GM12878 (cell line): ENCODE measurements at regions not wholly inside any gene's neighbourhood (a gene's known extent, or its start where the extent isn't known, plus 50 kb on each side); places are given as distances from the start of the nearest gene placed in this dataset.

Experiments used
- ATAC-seq: fragments of 200-7000 bp; cut with Tn5 transposase; 3 replicates; pipeline ENCODE4 v1.9.1; 2020; ENCODE audit warnings: mild to moderate bottlenecking, moderate library complexity
- BruUV-seq: library from RNA; stranded (reverse); fragments of 400-500 nt; replicated peaks from 2 replicates; lab custom pipeline; 2021; lab: Mats Ljungman, UMichigan
- CTCF ChIA-PET: fragments of 300-600 bp; sonication (Branson Sonifier 250); formaldehyde crosslinking; extraction: SDS; loops from one replicate; lab custom pipeline; 2021; ENCODE audit warnings: inconsistent platforms; lab: Yijun Ruan, JAX
- POLR2A ChIA-PET: fragments of 350-600 bp; formaldehyde crosslinking; extraction: SDS; loops from one replicate; lab custom pipeline; 2021; ENCODE audit warnings: inconsistent platforms; lab: Charles Lee
- RAD21 ChIA-PET: fragments of 300-600 bp; sonication (Branson Sonifier 250); formaldehyde crosslinking; loops from one replicate; lab custom pipeline; 2023; ENCODE audit warnings: antibody characterized with exemption; ENCODE audit not compliant: unreplicated experiment; lab: Charles Lee
- SMC1A ChIA-PET: fragments of 300-600 bp; sonication (Branson Sonifier 250); formaldehyde crosslinking; loops from one replicate; lab custom pipeline; 2023; ENCODE audit not compliant: unreplicated experiment, uncharacterized antibody; lab: Charles Lee
- DNase-seq: peaks from one replicate; pipeline ENCODE4 v3.0.0-alpha.2; 2011; ENCODE audit warnings: low read depth, low spot score
- FAIRE-seq: peaks from 3 replicates; lab custom pipeline; 2011; peaks lifted over from hg19 to GRCh38; lab: Jason Lieb, UNC
- H2AFZ ChIP-seq: 2 replicates; pipeline ENCODE4 v1.6.0; 2011; ENCODE audit warnings: low read depth, low read length, control low read depth; ENCODE audit not compliant: control insufficient read depth
- H3K27ac ChIP-seq: 2 replicates; pipeline ENCODE4 v1.5.1; 2011; ENCODE audit warnings: control low read depth; ENCODE audit not compliant: control insufficient read depth, insufficient read depth
- H3K27me3 ChIP-seq, 2 experiments: replicated peaks in 1 of 2; 2 replicates each; pipeline versions ENCODE4 v1.6.0 to v1.6.1; 2011; ENCODE audit warnings: low read length in 1 of 2; ENCODE audit not compliant: control insufficient read depth in 2 of 2, insufficient read depth in 2 of 2
- H3K36me3 ChIP-seq, 2 experiments: 2 replicates each; pipeline ENCODE4 v1.5.1; 2011; ENCODE audit warnings: low read length in 1 of 2; ENCODE audit not compliant: control insufficient read depth in 2 of 2, insufficient read depth in 2 of 2
- H3K4me1 ChIP-seq: 2 replicates; pipeline ENCODE4 v1.6.1; 2011; ENCODE audit warnings: mild to moderate bottlenecking, low read length, moderate library complexity, mixed read lengths; ENCODE audit not compliant: control insufficient read depth, insufficient read depth
- H3K4me2 ChIP-seq: 2 replicates; pipeline ENCODE4 v1.6.0; 2011; ENCODE audit warnings: control low read depth; ENCODE audit not compliant: control insufficient read depth, insufficient read depth
- H3K4me3 ChIP-seq: fragments of 200-600 bp; sonication (generic); 2 replicates; pipeline ENCODE4 v1.5.1; 2016
- H3K79me2 ChIP-seq: 2 replicates; pipeline ENCODE4 v1.6.0; 2011; ENCODE audit warnings: low read length; ENCODE audit not compliant: control insufficient read depth, insufficient read depth
- H3K9ac ChIP-seq: 2 replicates; pipeline ENCODE4 v1.8.0; 2011; ENCODE audit warnings: low read length, control low read depth, mixed read lengths; ENCODE audit not compliant: control insufficient read depth, insufficient read depth
- H3K9me3 ChIP-seq: replicated peaks from 3 replicates; pipeline ENCODE4 v1.5.1; 2011; ENCODE audit warnings: mild to moderate bottlenecking, low read length; ENCODE audit not compliant: control insufficient read depth, insufficient read depth
- H4K20me1 ChIP-seq: 2 replicates; pipeline ENCODE4 v1.6.0; 2011; ENCODE audit not compliant: control insufficient read depth, insufficient read depth
- CHD1 ChIP-seq: IDR thresholded peaks from 2 replicates; pipeline ENCODE4 v1.6.1; 2012; ENCODE audit warnings: low read depth, low read length, improper control_type of control experiment
- EED ChIP-seq: sonication (generic); IDR thresholded peaks from 2 replicates; pipeline ENCODE4 v1.6.1; 2016; ENCODE audit warnings: antibody characterized with exemption, low read depth
- EP300 ChIP-seq, 2 experiments: fragments of 150-350 bp in 1 of 2; IDR thresholded peaks; 2 replicates each; pipeline ENCODE4 v1.6.1; 2011 to 2012; ENCODE audit warnings: low read depth in 2 of 2, low read length in 2 of 2, borderline replicate concordance in 1 of 2, improper control_type of control experiment in 1 of 2, inconsistent platforms in 1 of 2; ENCODE audit not compliant: control insufficient read depth in 1 of 2
- ESRRA ChIP-seq: IDR thresholded peaks from 2 replicates; pipeline ENCODE4 v1.6.1; 2012; ENCODE audit warnings: mild to moderate bottlenecking, low read length, improper control_type of control experiment
- HDAC6 ChIP-seq: fragments of 200-600 bp; sonication (generic); IDR thresholded peaks from one replicate; pipeline ENCODE4 v1.8.0; 2017; ENCODE audit warnings: antibody characterized with exemption; ENCODE audit not compliant: unreplicated experiment
- KLF5 ChIP-seq: fragments of 450-650 bp; IDR thresholded peaks from 2 replicates; pipeline ENCODE4 v1.6.1; 2014; ENCODE audit warnings: mild to moderate bottlenecking; ENCODE audit not compliant: partially characterized antibody
- NR2F1 ChIP-seq: fragments of 450-650 bp; conservative IDR thresholded peaks from 2 replicates; pipeline ENCODE4 v1.6.1; 2017; ENCODE audit warnings: mild to moderate bottlenecking
- PAX8 ChIP-seq: fragments of 450-650 bp; IDR thresholded peaks from 2 replicates; pipeline ENCODE4 v1.6.1; 2017; ENCODE audit warnings: mild to moderate bottlenecking, moderate library complexity
- POLR2AphosphoS5 ChIP-seq: IDR thresholded peaks from 2 replicates; pipeline ENCODE4 v1.6.1; 2011; ENCODE audit warnings: mild to moderate bottlenecking, low read length, inconsistent platforms
- SIN3A ChIP-seq: IDR thresholded peaks from 2 replicates; pipeline ENCODE4 v1.6.1; 2012; ENCODE audit warnings: low read depth, low read length, improper control_type of control experiment
- STAT1 ChIP-seq: fragments of 450-650 bp; conservative IDR thresholded peaks from 2 replicates; pipeline ENCODE4 v1.6.1; 2014; ENCODE audit warnings: antibody characterized with exemption, mild to moderate bottlenecking
- TARDBP ChIP-seq: IDR thresholded peaks from 2 replicates; pipeline ENCODE4 v1.6.1; 2016; ENCODE audit warnings: borderline replicate concordance
- TBL1XR1 ChIP-seq: IDR thresholded peaks from 2 replicates; pipeline ENCODE4 v1.6.1; 2012; ENCODE audit warnings: low read depth, low read length, improper control_type of control experiment
- TCF3 ChIP-seq: IDR thresholded peaks from 2 replicates; pipeline ENCODE4 v1.6.1; 2012; ENCODE audit warnings: low read depth, mild to moderate bottlenecking, low read length, borderline replicate concordance; ENCODE audit not compliant: insufficient read depth
- ZBED1 ChIP-seq: IDR thresholded peaks from 2 replicates; pipeline ENCODE4 v1.6.1; 2016; ENCODE audit warnings: borderline replicate concordance
- WGBS: methylation state at CpG from one replicate; pipeline ENCODE4 v1.1.6; 2016; ENCODE audit warnings: low lambda C conversion rate; ENCODE audit not compliant: insufficient replicate concordance, insufficient coverage; ENCODE audit errors: missing lambda C conversion rate; 5-methylcytosine and 5-hydroxymethylcytosine counted together
- in situ Hi-C: fragments of 300-500 bp; cut with MboI; formaldehyde crosslinking; loops from 9 replicates; pipeline ENCODE4 v1.14.3; 2018; ENCODE audit warnings: mixed read lengths
- intact Hi-C: fragments of 100-400 bp; cut with micrococcal nuclease; formaldehyde crosslinking; loops from one replicate; pipeline ENCODE4 v1.14.2; 2022; ENCODE audit not compliant: unreplicated experiment
- TF ChIP-seq, protein P1 (sequence below): IDR thresholded peaks from 2 replicates; pipeline ENCODE4 v1.6.1; 2011; ENCODE audit warnings: low read depth, low read length, improper control_type of control experiment, borderline replicate concordance
- TF ChIP-seq, protein P2 (sequence below): IDR thresholded peaks from 2 replicates; pipeline ENCODE4 v1.6.1; 2011; ENCODE audit warnings: low read depth, mild to moderate bottlenecking, low read length, moderate library complexity, borderline replicate concordance; ENCODE audit errors: extremely low read depth

GRCh38 chr2:37790462-37790861 lies 119.0 kb upstream of the CDC42EP3 start:
- no TSS peak for BruUV-seq
- Histone ChIP-seq H3K36me3 (no peaks in the 10 kb centered on the region), H3K9me3 (no peaks in the 10 kb centered on the region; the same call in 2 of the 3 replicates), H2AFZ (no peak overlapping the region), H4K20me1 (no peaks in the 10 kb centered on the region), H3K27me3 (no peaks in the 10 kb centered on the region), H3K4me3 (no peak overlapping the region), H3K9ac (no peak overlapping the region), H3K4me1 (no peaks in the 10 kb centered on the region), H3K4me2 (no peak overlapping the region), H3K79me2 (no peaks in the 10 kb centered on the region), H3K27ac (no peak overlapping the region)
- no peak for FAIRE-seq
- in situ Hi-C loops: no loop called here
- CTCF ChIA-PET: no interaction called here
- intact Hi-C loops: no loop called here
- whole genome bisulfite sequencing: 57% methylated on average over 3 of the region's 3 CpGs
- SMC1A ChIA-PET: no interaction called here
- RAD21 ChIA-PET: no interaction called here
- TF ChIP-seq, protein P1, sequence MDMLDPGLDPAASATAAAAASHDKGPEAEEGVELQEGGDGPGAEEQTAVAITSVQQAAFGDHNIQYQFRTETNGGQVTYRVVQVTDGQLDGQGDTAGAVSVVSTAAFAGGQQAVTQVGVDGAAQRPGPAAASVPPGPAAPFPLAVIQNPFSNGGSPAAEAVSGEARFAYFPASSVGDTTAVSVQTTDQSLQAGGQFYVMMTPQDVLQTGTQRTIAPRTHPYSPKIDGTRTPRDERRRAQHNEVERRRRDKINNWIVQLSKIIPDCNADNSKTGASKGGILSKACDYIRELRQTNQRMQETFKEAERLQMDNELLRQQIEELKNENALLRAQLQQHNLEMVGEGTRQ: no peak
- TF ChIP-seq ZBED1 (no peak), EED (no peak), POLR2AphosphoS5 (no peak), HDAC6 (no peak)
- TF ChIP-seq, protein P2, sequence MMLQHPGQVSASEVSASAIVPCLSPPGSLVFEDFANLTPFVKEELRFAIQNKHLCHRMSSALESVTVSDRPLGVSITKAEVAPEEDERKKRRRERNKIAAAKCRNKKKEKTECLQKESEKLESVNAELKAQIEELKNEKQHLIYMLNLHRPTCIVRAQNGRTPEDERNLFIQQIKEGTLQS: no peak
- POLR2A ChIA-PET: no interaction called here
- no peak for DNase-seq
- ATAC-seq: no peak

DNA sequence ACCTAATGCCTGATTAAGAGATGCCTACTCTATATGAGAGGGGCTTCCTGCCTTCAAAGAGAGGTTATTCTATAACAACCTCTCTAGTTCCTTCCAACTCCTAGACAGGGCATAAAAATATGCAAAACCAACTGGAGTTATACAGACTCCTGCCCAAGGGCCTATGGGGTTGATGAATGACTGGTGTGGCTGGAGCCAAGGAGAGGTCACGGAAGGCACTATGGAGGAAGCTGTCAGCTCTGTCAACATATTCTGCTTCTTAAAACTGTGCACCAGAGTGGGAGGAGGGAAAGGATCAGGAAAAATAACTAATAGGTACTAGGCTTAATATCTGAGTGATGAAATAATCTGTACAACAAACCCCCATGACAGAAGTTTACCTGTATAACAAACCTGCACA lies 120.9 kb upstream of the CDC42EP3 start:
- ChIA-PET CTCF (no interaction called here), POLR2A (no interaction called here), SMC1A (interaction anchor here (1.0 kb wide), 1 partner anchor 116 kb away, joined by 3 read pairs; no protein-coding TSS in a partner anchor)
- TF ChIP-seq SIN3A (no peak), NR2F1 (no peak), TARDBP (no peak), TBL1XR1 (no peak), ESRRA (no peak), STAT1 (no peak), CHD1 (no peak), TCF3 (no peak), EP300 (IDR thresholded peaks at IDR 0.05; ENCODE audit: borderline replicate concordance in 1 of 2, control insufficient read depth in 1 of 2, low read depth in 2 of 2, low read length in 2 of 2) (no peak), PAX8 (no peak), KLF5 (no peak)
- TF ChIP-seq, protein P1: no peak

More for the DNA sequence above, 120.9 kb upstream of the CDC42EP3 start:
- BruUV-seq: no TSS peak
- no peak for ATAC-seq
- DNase-seq: no peak
- no peaks in the 10 kb centered on the region for H3K4me1 ChIP-seq
- no peaks in the 10 kb centered on the region for H3K79me2 ChIP-seq
- RAD21 ChIA-PET: no interaction called here
- in situ Hi-C loops (no loop called here), intact Hi-C loops (no loop called here)
- FAIRE-seq: no peak
- no peak overlapping the region for H3K4me3 ChIP-seq
- no peaks in the 10 kb centered on the region; the same call in 2 of the 3 replicates for H3K9me3 ChIP-seq
- no peaks in the 10 kb centered on the region for H3K27me3 ChIP-seq
- no peaks in the 10 kb centered on the region for H4K20me1 ChIP-seq
- H3K36me3 ChIP-seq: no peaks in the 10 kb centered on the region
- no peak overlapping the region for H2AFZ ChIP-seq
- 93% methylated on average over 1 of the region's 1 CpG for WGBS
- H3K9ac ChIP-seq: no peak overlapping the region
- H3K27ac ChIP-seq: no peak overlapping the region
- H3K4me2 ChIP-seq: no peak overlapping the region
